HepG2 (cell line): ENCODE measurements at regions not wholly inside any gene's neighbourhood (a gene's known extent, or its start where the extent isn't known, plus 50 kb on each side); places are given as distances from the start of the nearest gene placed in this dataset.

Source experiments
- ATAC-seq: fragments of 200-7000 bp; cut with Tn5 transposase; 3 replicates; pipeline ENCODE4 v1.9.1; 2020; ENCODE audit warnings: mild to moderate bottlenecking, moderate library complexity
- BruUV-seq: library from RNA; stranded (reverse); fragments of 400-500 nt; replicated peaks from 2 replicates; lab custom pipeline; 2021; lab: Mats Ljungman, UMichigan
- CTCF ChIA-PET: fragments of 300-600 bp; formaldehyde crosslinking; extraction: SDS; loops from one replicate; lab custom pipeline; 2021; ENCODE audit warnings: low total read pairs, inconsistent platforms, low intra/inter-chr PET ratio; lab: Yijun Ruan, JAX
- POLR2A ChIA-PET: fragments of 350-600 bp; sonication (Branson Sonifier 250); formaldehyde crosslinking; loops from one replicate; lab custom pipeline; 2020; ENCODE audit warnings: antibody characterized with exemption, inconsistent platforms; lab: Yijun Ruan, JAX
- DNase-seq: peaks from one replicate; pipeline ENCODE4 v3.0.0-alpha.2; 2015; ENCODE audit warnings: low spot score
- FAIRE-seq: peaks from 3 replicates; lab custom pipeline; 2011; peaks lifted over from hg19 to GRCh38; lab: Jason Lieb, UNC
- H2AFZ ChIP-seq: one replicate; pipeline ENCODE4 v1.6.1; 2011; ENCODE audit warnings: low read length, inconsistent platforms
- H3K27ac ChIP-seq: fragments of 300-600 bp; 3 replicates; pipeline ENCODE4 v1.8.0; 2011; ENCODE audit warnings: mixed run types, mild to moderate bottlenecking, mixed read lengths, low read length, inconsistent platforms; ENCODE audit not compliant: insufficient read depth; ENCODE audit errors: extremely low read length
- H3K27me3 ChIP-seq, 2 experiments: fragments of 200-600 bp in 1 of 2; 2 replicates in 1 of 2; 3 replicates in 1 of 2; pipeline versions ENCODE4 v1.6.0 to v1.8.0; 2011; ENCODE audit warnings: low read length in 2 of 2, mild to moderate bottlenecking in 2 of 2, moderate library complexity in 2 of 2, inconsistent platforms in 1 of 2; ENCODE audit not compliant: insufficient read depth in 2 of 2, control insufficient read depth in 1 of 2
- H3K36me3 ChIP-seq, 2 experiments: fragments of 200-600 bp in 1 of 2; replicated peaks in 1 of 2; 2 replicates in 1 of 2; 3 replicates in 1 of 2; pipeline versions ENCODE4 v1.5.1 to v1.8.0; 2011; ENCODE audit warnings: low read length in 2 of 2, inconsistent platforms in 1 of 2; ENCODE audit not compliant: insufficient read depth in 2 of 2, control insufficient read depth in 1 of 2
- H3K4me1 ChIP-seq: 2 replicates; pipeline ENCODE4 v1.5.1; 2012; ENCODE audit warnings: low read length, inconsistent platforms; ENCODE audit not compliant: insufficient read depth
- H3K4me2 ChIP-seq: 2 replicates; pipeline ENCODE4 v1.6.0; 2011; ENCODE audit warnings: low read depth, low read length, inconsistent platforms
- H3K4me3 ChIP-seq, 3 experiments: fragments of 200-600 bp in 1 of 3; sonication (generic), shearing (Covaris generic) in 1 of 3; replicated peaks in 1 of 3; 2 replicates each; pipeline ENCODE4 v1.5.1; 2011 to 2016; ENCODE audit warnings: low read length in 3 of 3, inconsistent platforms in 2 of 3, low read depth in 2 of 3, mild to moderate bottlenecking in 2 of 3, control low read depth in 1 of 3, mixed read lengths in 1 of 3; ENCODE audit not compliant: insufficient read depth in 1 of 3
- H3K79me2 ChIP-seq: one replicate; pipeline ENCODE4 v1.6.1; 2011; ENCODE audit warnings: low read length, inconsistent platforms; ENCODE audit not compliant: insufficient read depth
- H3K9ac ChIP-seq: 2 replicates; pipeline ENCODE4 v1.6.0; 2011; ENCODE audit warnings: mild to moderate bottlenecking, low read depth, low read length, inconsistent platforms; ENCODE audit not compliant: insufficient read depth
- H3K9me3 ChIP-seq: 2 replicates; pipeline ENCODE4 v1.5.1; 2012; ENCODE audit warnings: mild to moderate bottlenecking, low read length
- H4K20me1 ChIP-seq: 2 replicates; pipeline ENCODE4 v1.6.0; 2011; ENCODE audit warnings: inconsistent platforms, mild to moderate bottlenecking, low read length, moderate library complexity; ENCODE audit not compliant: insufficient read depth
- AGO2 ChIP-seq: fragments of 200-400 bp; formaldehyde crosslinking; optimal IDR thresholded peaks from 2 replicates; pipeline ENCODE3; 2017; ENCODE audit warnings: mild to moderate bottlenecking, low read depth, low read length, moderate library complexity
- BRF2 ChIP-seq: sonication (generic); formaldehyde crosslinking; IDR thresholded peaks from 2 replicates; pipeline ENCODE4 v1.8.1; 2022; ENCODE audit warnings: mild to moderate bottlenecking, missing genetic modification reagents
- FOXC1 ChIP-seq: sonication (generic); formaldehyde crosslinking; IDR thresholded peaks from 2 replicates; pipeline ENCODE4 v1.8.0; 2022; ENCODE audit warnings: mild to moderate bottlenecking, missing genetic modification reagents, borderline replicate concordance
- HNF4A ChIP-seq: sonication (generic); formaldehyde crosslinking; IDR thresholded peaks from 2 replicates; pipeline ENCODE4 v1.4.0; 2020; ENCODE audit warnings: missing genetic modification reagents
- MXD4 ChIP-seq: IDR thresholded peaks from 2 replicates; pipeline ENCODE4 v1.6.1; 2016; ENCODE audit warnings: mild to moderate bottlenecking, missing biosample characterization, missing genetic modification reagents
- SMARCC2 ChIP-seq: fragments of 450-650 bp; IDR thresholded peaks from 2 replicates; pipeline ENCODE4 v1.6.1; 2017; ENCODE audit warnings: antibody characterized with exemption, mild to moderate bottlenecking
- SP140L ChIP-seq: sonication (generic); formaldehyde crosslinking; IDR thresholded peaks from 2 replicates; pipeline ENCODE4 v1.4.0; 2020; ENCODE audit warnings: missing genetic modification reagents, borderline replicate concordance
- SSRP1 ChIP-seq: IDR thresholded peaks from 2 replicates; pipeline ENCODE4 v1.6.1; 2016; ENCODE audit warnings: control low read depth
- TP53 ChIP-seq: sonication (generic); formaldehyde crosslinking; conservative IDR thresholded peaks from 2 replicates; pipeline ENCODE4 v1.4.0; 2020; ENCODE audit warnings: missing genetic modification reagents
- ZFP90 ChIP-seq: sonication (generic); formaldehyde crosslinking; IDR thresholded peaks from 2 replicates; pipeline ENCODE4 v1.8.0; 2022; ENCODE audit warnings: missing genetic modification reagents, mild to moderate bottlenecking, inconsistent platforms, borderline replicate concordance
- ZNF468 ChIP-seq: sonication (generic); formaldehyde crosslinking; IDR thresholded peaks from 2 replicates; pipeline ENCODE4 v1.8.0; 2022; ENCODE audit warnings: mild to moderate bottlenecking, moderate library complexity, missing genetic modification reagents
- WGBS: methylation state at CpG from one replicate; pipeline ENCODE4 v1.1.6; 2017; ENCODE audit warnings: low lambda C conversion rate; 5-methylcytosine and 5-hydroxymethylcytosine counted together
- in situ Hi-C: cut with HindIII; loops from 2 replicates; pipeline ENCODE4 v1.10.0; 2017; ENCODE audit warnings: low pct_unique_long_range_greater_than_20kb; ENCODE audit not compliant: extremely low pct_ligation_motif_present
- intact Hi-C: fragments of 100-400 bp; cut with micrococcal nuclease; formaldehyde crosslinking; loops from one replicate; pipeline ENCODE4 v1.10.0; 2022; ENCODE audit not compliant: unreplicated experiment
- TF ChIP-seq, protein P1 (sequence below), 2 experiments: fragments of 450-650 bp in 1 of 2; sonication (generic) in 1 of 2; formaldehyde crosslinking; IDR thresholded peaks; 2 replicates each; pipeline versions ENCODE4 v1.5.0 to v1.8.0; 2020 to 2022; ENCODE audit warnings: mild to moderate bottlenecking in 1 of 2, missing genetic modification reagents in 1 of 2
- TF ChIP-seq, protein P2 (sequence below): sonication (generic); formaldehyde crosslinking; conservative IDR thresholded peaks from 2 replicates; pipeline ENCODE4 v1.5.0; 2020; ENCODE audit warnings: missing genetic modification reagents
- TF ChIP-seq, protein P3 (sequence below): sonication (generic); formaldehyde crosslinking; IDR thresholded peaks from 2 replicates; pipeline ENCODE4 v1.8.1; 2023; ENCODE audit warnings: mild to moderate bottlenecking, missing genetic modification reagents
- TF ChIP-seq, protein P4 (sequence below): sonication (generic); formaldehyde crosslinking; IDR thresholded peaks from 2 replicates; pipeline ENCODE4 v1.4.0; 2020; ENCODE audit warnings: low read depth, mild to moderate bottlenecking, missing genetic modification reagents

DNA sequence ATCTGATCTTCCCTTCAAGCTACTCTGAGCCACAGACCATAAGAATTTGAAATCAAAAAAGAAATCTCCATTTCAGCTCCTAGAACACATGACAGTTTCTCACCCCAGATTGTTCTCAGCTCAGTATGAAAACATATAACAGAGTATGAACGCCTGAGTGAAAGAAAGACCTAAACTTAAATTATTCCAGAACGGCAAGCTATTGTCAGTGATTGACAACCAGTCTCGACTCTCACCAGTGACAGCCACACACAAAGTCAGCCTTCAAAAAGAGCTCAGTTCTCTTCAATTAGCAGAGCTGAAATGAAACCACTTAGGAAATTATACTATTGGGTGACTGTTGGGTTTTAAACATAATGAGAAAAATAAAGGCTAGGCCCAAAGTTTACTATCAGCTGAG lies 312.8 kb downstream of the OMA1 start:
- TF ChIP-seq FOXC1 (CRISPR knock-in tag) (no peak), ZFP90 (CRISPR knock-in tag) (no peak), BRF2 (CRISPR knock-in tag) (no peak)
- H3K4me3 ChIP-seq: no peak overlapping the region
- no peaks in the 10 kb centered on the region for H4K20me1 ChIP-seq
- no peak overlapping the region for H3K9ac ChIP-seq
- in situ Hi-C loops (no loop called here), intact Hi-C loops (no loop called here)
- POLR2A ChIA-PET: no interaction called here
- no peaks in the 10 kb centered on the region for H3K36me3 ChIP-seq
- peaks cover 1 to 5% of the 10 kb centered on the region in 2 experiments; a peak in 2 of 5 replicates for H3K27me3 ChIP-seq
- H3K27ac ChIP-seq: no peak overlapping the region
- H3K4me2 ChIP-seq: no peak overlapping the region
- 2% methylated on average over 3 of the region's 3 CpGs for WGBS
- no peak for FAIRE-seq
- H3K79me2 ChIP-seq: no peaks in the 10 kb centered on the region
- no peak for DNase-seq
- BruUV-seq: no TSS peak
- no peaks in the 10 kb centered on the region for H3K4me1 ChIP-seq
- no peak for ATAC-seq
- no peaks in the 10 kb centered on the region for H3K9me3 ChIP-seq
- H2AFZ ChIP-seq: no peak overlapping the region
- CTCF ChIA-PET: no interaction called here

- H3K9me3 ChIP-seq: no peaks in the 10 kb centered on the region
- H3K4me2 ChIP-seq: no peak overlapping the region
- WGBS: 0% methylated on average over 1 of the region's 1 CpG
- no peak for ATAC-seq
- ChIA-PET POLR2A (no interaction called here), CTCF (no interaction called here)
- in situ Hi-C loops: no loop called here
- H3K27ac ChIP-seq: no peak overlapping the region
- H4K20me1 ChIP-seq: no peaks in the 10 kb centered on the region
- no peaks in the 10 kb centered on the region for H3K4me1 ChIP-seq
- no peak overlapping the region for H3K4me3 ChIP-seq
- no peak overlapping the region for H2AFZ ChIP-seq
- no TSS peak for BruUV-seq
- no peaks in the 10 kb centered on the region for H3K79me2 ChIP-seq
- intact Hi-C loops: no loop called here
- no peak overlapping the region for H3K9ac ChIP-seq
- H3K36me3 ChIP-seq: no peaks in the 10 kb centered on the region
- no peak for FAIRE-seq
- no peak for DNase-seq
- H3K27me3 ChIP-seq: peaks cover 0 to 1% of the 10 kb centered on the region in 2 experiments; a peak in 1 of 5 replicates
- TF ChIP-seq AGO2 (no peak), ZNF468 (CRISPR knock-in tag) (no peak), SMARCC2 (no peak), MXD4 (CRISPR knock-in tag) (no peak), SSRP1 (CRISPR knock-in tag) (no peak), TP53 (CRISPR knock-in tag) (no peak), HNF4A (CRISPR knock-in tag) (no peak), SP140L (no peak)
- TF ChIP-seq, protein P1, sequence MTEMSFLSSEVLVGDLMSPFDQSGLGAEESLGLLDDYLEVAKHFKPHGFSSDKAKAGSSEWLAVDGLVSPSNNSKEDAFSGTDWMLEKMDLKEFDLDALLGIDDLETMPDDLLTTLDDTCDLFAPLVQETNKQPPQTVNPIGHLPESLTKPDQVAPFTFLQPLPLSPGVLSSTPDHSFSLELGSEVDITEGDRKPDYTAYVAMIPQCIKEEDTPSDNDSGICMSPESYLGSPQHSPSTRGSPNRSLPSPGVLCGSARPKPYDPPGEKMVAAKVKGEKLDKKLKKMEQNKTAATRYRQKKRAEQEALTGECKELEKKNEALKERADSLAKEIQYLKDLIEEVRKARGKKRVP (CRISPR knock-in tag; IDR thresholded peaks at IDR 0.05): no peak
- TF ChIP-seq, protein P2, sequence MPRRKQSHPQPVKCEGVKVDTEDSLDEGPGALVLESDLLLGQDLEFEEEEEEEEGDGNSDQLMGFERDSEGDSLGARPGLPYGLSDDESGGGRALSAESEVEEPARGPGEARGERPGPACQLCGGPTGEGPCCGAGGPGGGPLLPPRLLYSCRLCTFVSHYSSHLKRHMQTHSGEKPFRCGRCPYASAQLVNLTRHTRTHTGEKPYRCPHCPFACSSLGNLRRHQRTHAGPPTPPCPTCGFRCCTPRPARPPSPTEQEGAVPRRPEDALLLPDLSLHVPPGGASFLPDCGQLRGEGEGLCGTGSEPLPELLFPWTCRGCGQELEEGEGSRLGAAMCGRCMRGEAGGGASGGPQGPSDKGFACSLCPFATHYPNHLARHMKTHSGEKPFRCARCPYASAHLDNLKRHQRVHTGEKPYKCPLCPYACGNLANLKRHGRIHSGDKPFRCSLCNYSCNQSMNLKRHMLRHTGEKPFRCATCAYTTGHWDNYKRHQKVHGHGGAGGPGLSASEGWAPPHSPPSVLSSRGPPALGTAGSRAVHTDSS: no peak
- TF ChIP-seq, protein P3, sequence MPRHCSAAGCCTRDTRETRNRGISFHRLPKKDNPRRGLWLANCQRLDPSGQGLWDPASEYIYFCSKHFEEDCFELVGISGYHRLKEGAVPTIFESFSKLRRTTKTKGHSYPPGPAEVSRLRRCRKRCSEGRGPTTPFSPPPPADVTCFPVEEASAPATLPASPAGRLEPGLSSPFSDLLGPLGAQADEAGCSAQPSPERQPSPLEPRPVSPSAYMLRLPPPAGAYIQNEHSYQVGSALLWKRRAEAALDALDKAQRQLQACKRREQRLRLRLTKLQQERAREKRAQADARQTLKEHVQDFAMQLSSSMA (CRISPR knock-in tag): no peak
- TF ChIP-seq, protein P4, sequence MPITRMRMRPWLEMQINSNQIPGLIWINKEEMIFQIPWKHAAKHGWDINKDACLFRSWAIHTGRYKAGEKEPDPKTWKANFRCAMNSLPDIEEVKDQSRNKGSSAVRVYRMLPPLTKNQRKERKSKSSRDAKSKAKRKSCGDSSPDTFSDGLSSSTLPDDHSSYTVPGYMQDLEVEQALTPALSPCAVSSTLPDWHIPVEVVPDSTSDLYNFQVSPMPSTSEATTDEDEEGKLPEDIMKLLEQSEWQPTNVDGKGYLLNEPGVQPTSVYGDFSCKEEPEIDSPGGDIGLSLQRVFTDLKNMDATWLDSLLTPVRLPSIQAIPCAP (CRISPR knock-in tag): no peak
These were observed 315.3 kb downstream of the OMA1 start for GRCh38 chr1:58231204-58231603.
